ENCODE measurements at regions not wholly inside any gene's neighbourhood (a gene's known extent, or its start where the extent isn't known, plus 50 kb on each side); places are given as distances from the start of the nearest gene placed in this dataset.

DNA sequence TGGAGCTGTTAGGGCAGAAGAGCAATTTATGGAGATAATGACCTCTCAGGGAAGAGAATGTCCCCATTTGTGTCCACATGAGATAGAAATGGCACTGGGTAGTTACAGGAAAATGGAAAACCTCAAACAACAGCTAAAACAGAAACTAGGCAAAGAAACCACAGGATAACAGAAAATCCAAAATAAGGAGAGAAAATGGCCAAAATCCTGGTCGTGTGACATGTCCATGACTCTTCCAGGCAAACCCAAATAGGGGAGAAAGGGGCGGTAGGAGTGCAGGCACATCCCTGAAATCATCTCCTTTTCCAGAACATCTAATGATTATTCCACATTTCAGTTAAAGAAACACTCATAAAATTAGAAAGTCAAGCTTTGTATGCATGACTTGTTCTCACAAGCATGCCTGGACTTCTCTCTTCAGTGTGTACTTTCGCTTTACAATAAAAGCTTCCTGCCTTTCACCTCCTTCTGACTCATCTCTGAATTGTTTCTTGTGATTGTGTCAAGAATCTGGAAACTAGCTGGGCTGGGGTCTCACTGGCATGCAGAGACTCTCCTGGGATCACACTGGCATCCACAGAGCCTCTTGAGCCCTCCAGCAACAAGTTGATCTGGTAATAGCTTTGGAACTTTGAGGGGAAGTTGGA, 171.4 kb upstream of the ZP4 start:
- TF ChIP-seq HMGA2 (CRISPR knock-in tag; IDR thresholded peaks at IDR 0.05) (no peak), TEAD4 (CRISPR knock-in tag; IDR thresholded peaks at IDR 0.05) (no peak), ESRRA (CRISPR knock-in tag; IDR thresholded peaks at IDR 0.05; ENCODE audit: borderline replicate concordance) (no peak), TCF7 (CRISPR knock-in tag; IDR thresholded peaks at IDR 0.05; ENCODE audit: low read depth) (no peak), IRF2 (CRISPR knock-in tag; IDR thresholded peaks at IDR 0.05; ENCODE audit: borderline replicate concordance, low read depth) (no peak), ATF1 (CRISPR knock-in tag; IDR thresholded peaks at IDR 0.05) (no peak), JUN (CRISPR knock-in tag; IDR thresholded peaks at IDR 0.05) (no peak), NR2C2 (CRISPR knock-in tag; IDR thresholded peaks at IDR 0.05) (no peak), NFE2L1 (CRISPR knock-in tag; IDR thresholded peaks at IDR 0.05) (no peak)
- TF ChIP-seq, protein P1, sequence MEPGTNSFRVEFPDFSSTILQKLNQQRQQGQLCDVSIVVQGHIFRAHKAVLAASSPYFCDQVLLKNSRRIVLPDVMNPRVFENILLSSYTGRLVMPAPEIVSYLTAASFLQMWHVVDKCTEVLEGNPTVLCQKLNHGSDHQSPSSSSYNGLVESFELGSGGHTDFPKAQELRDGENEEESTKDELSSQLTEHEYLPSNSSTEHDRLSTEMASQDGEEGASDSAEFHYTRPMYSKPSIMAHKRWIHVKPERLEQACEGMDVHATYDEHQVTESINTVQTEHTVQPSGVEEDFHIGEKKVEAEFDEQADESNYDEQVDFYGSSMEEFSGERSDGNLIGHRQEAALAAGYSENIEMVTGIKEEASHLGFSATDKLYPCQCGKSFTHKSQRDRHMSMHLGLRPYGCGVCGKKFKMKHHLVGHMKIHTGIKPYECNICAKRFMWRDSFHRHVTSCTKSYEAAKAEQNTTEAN (CRISPR knock-in tag; IDR thresholded peaks at IDR 0.05) = no peak
- TF ChIP-seq, protein P2, sequence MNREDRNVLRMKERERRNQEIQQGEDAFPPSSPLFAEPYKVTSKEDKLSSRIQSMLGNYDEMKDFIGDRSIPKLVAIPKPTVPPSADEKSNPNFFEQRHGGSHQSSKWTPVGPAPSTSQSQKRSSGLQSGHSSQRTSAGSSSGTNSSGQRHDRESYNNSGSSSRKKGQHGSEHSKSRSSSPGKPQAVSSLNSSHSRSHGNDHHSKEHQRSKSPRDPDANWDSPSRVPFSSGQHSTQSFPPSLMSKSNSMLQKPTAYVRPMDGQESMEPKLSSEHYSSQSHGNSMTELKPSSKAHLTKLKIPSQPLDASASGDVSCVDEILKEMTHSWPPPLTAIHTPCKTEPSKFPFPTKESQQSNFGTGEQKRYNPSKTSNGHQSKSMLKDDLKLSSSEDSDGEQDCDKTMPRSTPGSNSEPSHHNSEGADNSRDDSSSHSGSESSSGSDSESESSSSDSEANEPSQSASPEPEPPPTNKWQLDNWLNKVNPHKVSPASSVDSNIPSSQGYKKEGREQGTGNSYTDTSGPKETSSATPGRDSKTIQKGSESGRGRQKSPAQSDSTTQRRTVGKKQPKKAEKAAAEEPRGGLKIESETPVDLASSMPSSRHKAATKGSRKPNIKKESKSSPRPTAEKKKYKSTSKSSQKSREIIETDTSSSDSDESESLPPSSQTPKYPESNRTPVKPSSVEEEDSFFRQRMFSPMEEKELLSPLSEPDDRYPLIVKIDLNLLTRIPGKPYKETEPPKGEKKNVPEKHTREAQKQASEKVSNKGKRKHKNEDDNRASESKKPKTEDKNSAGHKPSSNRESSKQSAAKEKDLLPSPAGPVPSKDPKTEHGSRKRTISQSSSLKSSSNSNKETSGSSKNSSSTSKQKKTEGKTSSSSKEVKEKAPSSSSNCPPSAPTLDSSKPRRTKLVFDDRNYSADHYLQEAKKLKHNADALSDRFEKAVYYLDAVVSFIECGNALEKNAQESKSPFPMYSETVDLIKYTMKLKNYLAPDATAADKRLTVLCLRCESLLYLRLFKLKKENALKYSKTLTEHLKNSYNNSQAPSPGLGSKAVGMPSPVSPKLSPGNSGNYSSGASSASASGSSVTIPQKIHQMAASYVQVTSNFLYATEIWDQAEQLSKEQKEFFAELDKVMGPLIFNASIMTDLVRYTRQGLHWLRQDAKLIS (CRISPR knock-in tag; IDR thresholded peaks at IDR 0.05; ENCODE audit: borderline replicate concordance) = no peak
- TF ChIP-seq, protein P3, sequence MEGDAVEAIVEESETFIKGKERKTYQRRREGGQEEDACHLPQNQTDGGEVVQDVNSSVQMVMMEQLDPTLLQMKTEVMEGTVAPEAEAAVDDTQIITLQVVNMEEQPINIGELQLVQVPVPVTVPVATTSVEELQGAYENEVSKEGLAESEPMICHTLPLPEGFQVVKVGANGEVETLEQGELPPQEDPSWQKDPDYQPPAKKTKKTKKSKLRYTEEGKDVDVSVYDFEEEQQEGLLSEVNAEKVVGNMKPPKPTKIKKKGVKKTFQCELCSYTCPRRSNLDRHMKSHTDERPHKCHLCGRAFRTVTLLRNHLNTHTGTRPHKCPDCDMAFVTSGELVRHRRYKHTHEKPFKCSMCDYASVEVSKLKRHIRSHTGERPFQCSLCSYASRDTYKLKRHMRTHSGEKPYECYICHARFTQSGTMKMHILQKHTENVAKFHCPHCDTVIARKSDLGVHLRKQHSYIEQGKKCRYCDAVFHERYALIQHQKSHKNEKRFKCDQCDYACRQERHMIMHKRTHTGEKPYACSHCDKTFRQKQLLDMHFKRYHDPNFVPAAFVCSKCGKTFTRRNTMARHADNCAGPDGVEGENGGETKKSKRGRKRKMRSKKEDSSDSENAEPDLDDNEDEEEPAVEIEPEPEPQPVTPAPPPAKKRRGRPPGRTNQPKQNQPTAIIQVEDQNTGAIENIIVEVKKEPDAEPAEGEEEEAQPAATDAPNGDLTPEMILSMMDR (IDR thresholded peaks at IDR 0.05) = no peak
- TF ChIP-seq, protein P4, sequence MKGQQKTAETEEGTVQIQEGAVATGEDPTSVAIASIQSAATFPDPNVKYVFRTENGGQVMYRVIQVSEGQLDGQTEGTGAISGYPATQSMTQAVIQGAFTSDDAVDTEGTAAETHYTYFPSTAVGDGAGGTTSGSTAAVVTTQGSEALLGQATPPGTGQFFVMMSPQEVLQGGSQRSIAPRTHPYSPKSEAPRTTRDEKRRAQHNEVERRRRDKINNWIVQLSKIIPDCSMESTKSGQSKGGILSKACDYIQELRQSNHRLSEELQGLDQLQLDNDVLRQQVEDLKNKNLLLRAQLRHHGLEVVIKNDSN (CRISPR knock-in tag; IDR thresholded peaks at IDR 0.05) = no peak
- TF ChIP-seq, protein P5, sequence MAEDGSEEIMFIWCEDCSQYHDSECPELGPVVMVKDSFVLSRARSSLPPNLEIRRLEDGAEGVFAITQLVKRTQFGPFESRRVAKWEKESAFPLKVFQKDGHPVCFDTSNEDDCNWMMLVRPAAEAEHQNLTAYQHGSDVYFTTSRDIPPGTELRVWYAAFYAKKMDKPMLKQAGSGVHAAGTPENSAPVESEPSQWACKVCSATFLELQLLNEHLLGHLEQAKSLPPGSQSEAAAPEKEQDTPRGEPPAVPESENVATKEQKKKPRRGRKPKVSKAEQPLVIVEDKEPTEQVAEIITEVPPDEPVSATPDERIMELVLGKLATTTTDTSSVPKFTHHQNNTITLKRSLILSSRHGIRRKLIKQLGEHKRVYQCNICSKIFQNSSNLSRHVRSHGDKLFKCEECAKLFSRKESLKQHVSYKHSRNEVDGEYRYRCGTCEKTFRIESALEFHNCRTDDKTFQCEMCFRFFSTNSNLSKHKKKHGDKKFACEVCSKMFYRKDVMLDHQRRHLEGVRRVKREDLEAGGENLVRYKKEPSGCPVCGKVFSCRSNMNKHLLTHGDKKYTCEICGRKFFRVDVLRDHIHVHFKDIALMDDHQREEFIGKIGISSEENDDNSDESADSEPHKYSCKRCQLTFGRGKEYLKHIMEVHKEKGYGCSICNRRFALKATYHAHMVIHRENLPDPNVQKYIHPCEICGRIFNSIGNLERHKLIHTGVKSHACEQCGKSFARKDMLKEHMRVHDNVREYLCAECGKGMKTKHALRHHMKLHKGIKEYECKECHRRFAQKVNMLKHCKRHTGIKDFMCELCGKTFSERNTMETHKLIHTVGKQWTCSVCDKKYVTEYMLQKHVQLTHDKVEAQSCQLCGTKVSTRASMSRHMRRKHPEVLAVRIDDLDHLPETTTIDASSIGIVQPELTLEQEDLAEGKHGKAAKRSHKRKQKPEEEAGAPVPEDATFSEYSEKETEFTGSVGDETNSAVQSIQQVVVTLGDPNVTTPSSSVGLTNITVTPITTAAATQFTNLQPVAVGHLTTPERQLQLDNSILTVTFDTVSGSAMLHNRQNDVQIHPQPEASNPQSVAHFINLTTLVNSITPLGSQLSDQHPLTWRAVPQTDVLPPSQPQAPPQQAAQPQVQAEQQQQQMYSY (CRISPR knock-in tag; IDR thresholded peaks at IDR 0.05) = no peak
